ENCODE measurements at regions not wholly inside any gene's neighbourhood (a gene's known extent, or its start where the extent isn't known, plus 50 kb on each side); places are given as distances from the start of the nearest gene placed in this dataset.

DNA sequence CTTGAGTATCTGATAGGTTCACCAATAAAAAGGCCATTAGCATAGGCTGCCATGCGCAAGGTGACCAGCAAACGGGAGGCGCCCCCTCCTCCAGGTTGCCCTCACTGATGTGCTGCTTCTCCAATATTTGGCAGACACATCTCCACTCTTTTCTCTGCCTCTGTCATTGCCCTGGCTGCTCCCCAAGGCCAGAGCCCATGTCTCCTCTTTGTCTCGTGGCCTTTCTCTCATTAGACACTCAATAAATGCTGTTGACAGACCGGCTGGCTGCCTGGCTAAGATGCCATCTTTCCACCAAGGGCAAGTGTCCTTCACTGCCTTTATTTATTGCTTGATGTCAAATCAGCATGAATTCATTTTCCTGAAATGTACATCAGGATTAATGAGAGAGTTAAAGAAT is 404.0 kb upstream of the KIF2A start:
- H3K9me3 ChIP-seq (replicated peaks), result no peaks in the 10 kb centered on the region
- no peaks in the 10 kb centered on the region for H3K36me3 ChIP-seq
- H3K27me3 ChIP-seq, result no peaks in the 10 kb centered on the region
- no peak overlapping the region for H3K4me3 ChIP-seq
- H3K27ac ChIP-seq, result no peak overlapping the region
- H3K4me1 ChIP-seq, result no peaks in the 10 kb centered on the region
- DNase-seq, result no peak

DNA sequence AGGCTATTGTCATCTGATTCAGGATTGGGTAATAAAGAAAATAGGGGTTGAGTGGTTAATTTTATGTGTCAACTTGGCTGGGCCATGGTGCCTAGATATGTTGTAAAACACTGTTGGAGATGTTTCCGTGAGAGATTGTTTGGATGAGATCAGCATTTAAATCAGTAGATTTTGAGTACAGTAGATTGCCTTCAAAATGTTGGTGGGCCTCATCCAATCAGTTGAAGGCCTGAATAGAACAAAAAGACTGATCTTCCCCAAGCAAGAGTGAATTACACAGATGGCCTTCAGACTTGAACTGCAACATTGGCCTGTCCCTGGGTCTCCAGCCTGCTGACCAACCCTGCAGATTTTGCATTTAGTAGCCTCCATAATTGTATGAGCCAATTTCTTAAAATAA is 401.3 kb upstream of the KIF2A start:
- no peaks in the 10 kb centered on the region for H3K9me3 ChIP-seq (replicated peaks)
- H3K4me1 ChIP-seq, result no peaks in the 10 kb centered on the region
- H3K27me3 ChIP-seq, result no peaks in the 10 kb centered on the region
- no peak overlapping the region for H3K4me3 ChIP-seq
- H3K36me3 ChIP-seq, result no peaks in the 10 kb centered on the region
- no peak for DNase-seq
- H3K27ac ChIP-seq, result no peak overlapping the region

DNA sequence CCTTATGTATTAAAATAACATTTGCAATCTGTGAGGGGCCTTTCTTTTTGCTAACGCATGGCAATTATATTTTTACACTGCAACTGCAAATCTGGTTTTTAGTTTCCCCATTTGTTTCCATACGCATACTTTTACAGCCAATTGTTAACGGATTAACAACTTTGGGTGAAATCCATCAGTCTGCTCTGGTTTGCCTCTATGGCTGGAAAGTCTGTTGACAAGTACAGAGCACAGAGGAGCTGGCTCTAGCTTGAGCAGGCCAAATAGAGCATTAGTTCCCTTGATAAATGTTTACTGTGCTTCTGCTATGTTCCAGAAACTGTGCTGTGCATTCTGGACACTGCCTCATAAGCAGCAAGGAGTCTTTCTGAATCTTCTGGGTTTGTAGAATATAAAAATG is 400.4 kb upstream of the KIF2A start:
- DNase-seq, result no peak
- no peaks in the 10 kb centered on the region for H3K4me1 ChIP-seq
- no peaks in the 10 kb centered on the region for H3K27me3 ChIP-seq

DNA sequence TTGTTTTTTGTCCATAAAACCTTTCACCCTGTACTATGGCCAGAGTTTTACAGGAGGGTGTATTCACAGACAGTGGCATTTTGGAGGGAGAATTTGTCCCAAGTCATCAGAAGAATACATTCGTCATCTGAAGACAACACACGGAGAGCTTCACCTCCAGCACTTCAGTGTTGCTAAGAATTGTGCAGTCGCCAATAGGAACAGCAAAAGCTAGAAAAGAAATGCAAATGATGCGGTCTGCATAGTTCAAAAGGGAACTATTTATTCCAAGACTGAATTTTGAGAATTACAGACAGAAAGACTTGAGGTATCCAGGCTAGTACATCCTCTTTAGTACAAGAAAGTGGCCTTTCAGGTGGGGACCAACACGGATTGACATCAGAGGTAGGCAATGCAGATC is 399.2 kb upstream of the KIF2A start:
- DNase-seq, result no peak
- H3K9me3 ChIP-seq (replicated peaks), result no peaks in the 10 kb centered on the region
- H3K27ac ChIP-seq, result no peak overlapping the region
- no peaks in the 10 kb centered on the region for H3K4me1 ChIP-seq
- no peaks in the 10 kb centered on the region for H3K27me3 ChIP-seq
- H3K36me3 ChIP-seq, result no peaks in the 10 kb centered on the region
- no peak overlapping the region for H3K4me3 ChIP-seq

More for the DNA sequence above, 400.4 kb upstream of the KIF2A start:
- Histone ChIP-seq H3K27ac (no peak overlapping the region), H3K4me3 (no peak overlapping the region), H3K36me3 (no peaks in the 10 kb centered on the region), H3K9me3 (replicated peaks) (no peaks in the 10 kb centered on the region)

DNA sequence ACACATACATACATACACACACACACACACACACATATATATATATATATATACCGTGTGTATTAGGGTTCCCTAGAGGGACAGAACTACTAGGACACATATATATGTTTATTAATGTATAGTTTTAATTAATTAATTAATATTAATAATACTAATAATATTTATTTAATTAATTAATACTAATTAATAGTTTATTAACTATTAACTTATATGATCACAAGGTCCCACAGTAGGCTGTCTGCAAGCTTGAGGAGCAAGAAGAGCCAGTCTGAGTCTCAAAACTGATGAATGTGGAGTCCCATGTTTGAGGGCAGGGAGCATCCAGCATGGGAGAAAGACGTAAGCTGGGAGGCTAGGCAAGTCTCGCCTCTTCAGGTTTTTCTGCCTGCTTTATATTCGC is 398.0 kb upstream of the KIF2A start:
- no peak overlapping the region for H3K27ac ChIP-seq
- H3K4me1 ChIP-seq, result no peaks in the 10 kb centered on the region
- DNase-seq, result no peak
- H3K27me3 ChIP-seq, result no peaks in the 10 kb centered on the region
- H3K4me3 ChIP-seq, result no peak overlapping the region
- no peaks in the 10 kb centered on the region; the same call in 1 of the 2 replicates for H3K9me3 ChIP-seq (replicated peaks)
- H3K36me3 ChIP-seq, result no peaks in the 10 kb centered on the region

DNA sequence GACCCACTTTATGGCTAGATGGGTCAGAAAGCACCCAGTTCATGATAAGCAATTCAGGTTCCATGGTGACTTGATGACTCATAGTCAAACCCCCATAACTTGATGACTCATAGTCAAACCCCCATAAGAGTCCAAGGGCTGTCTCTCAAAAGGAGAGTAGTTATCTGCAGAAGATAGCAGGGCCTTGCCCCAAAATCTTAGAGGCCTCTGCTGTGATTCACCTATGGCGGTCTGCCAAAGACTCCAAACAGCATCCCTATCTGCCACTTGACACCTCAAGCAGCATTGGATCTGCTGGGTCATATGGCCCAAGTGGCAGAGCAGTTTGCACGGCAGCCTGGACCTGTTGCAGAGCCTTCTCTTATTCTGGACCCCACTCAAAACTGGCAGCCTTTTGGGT is 395.2 kb upstream of the KIF2A start:
- DNase-seq, result no peak
- H3K4me1 ChIP-seq, result no peaks in the 10 kb centered on the region
- H3K36me3 ChIP-seq, result no peaks in the 10 kb centered on the region
- no peak overlapping the region for H3K27ac ChIP-seq
- no peaks in the 10 kb centered on the region; the same call in 1 of the 2 replicates for H3K9me3 ChIP-seq (replicated peaks)
- H3K4me3 ChIP-seq, result no peak overlapping the region
- H3K27me3 ChIP-seq, result no peaks in the 10 kb centered on the region

- Histone ChIP-seq H3K27ac (no peak overlapping the region), H3K4me3 (no peak overlapping the region), H3K36me3 (no peaks in the 10 kb centered on the region), H3K9me3 (replicated peaks) (no peaks in the 10 kb centered on the region; the same call in 1 of the 2 replicates), H3K4me1 (no peaks in the 10 kb centered on the region), H3K27me3 (no peaks in the 10 kb centered on the region)
- no peak for DNase-seq
Observed at GRCh38 chr5:61912559-61912958, 393.4 kb upstream of the KIF2A start.

- Histone ChIP-seq H3K4me3 (no peak overlapping the region), H3K4me1 (no peaks in the 10 kb centered on the region; the same call in 1 of the 2 replicates), H3K9me3 (replicated peaks) (no peaks in the 10 kb centered on the region; the same call in 1 of the 2 replicates), H3K36me3 (no peaks in the 10 kb centered on the region), H3K27me3 (peaks cover 11% of the 10 kb centered on the region; the same call in 1 of the 2 replicates), H3K27ac (no peak overlapping the region)
- no peak for DNase-seq
Observed at GRCh38 chr5:61915646-61916045, 390.4 kb upstream of the KIF2A start.

GRCh38 chr5:61916621-61917620 is 389.1 kb upstream of the KIF2A start:
- H3K4me3 ChIP-seq, result no peak overlapping the region
- no peaks in the 10 kb centered on the region for H3K36me3 ChIP-seq
- no peaks in the 10 kb centered on the region; the same call in 1 of the 2 replicates for H3K4me1 ChIP-seq
- peaks cover 11% of the 10 kb centered on the region; the same call in 1 of the 2 replicates for H3K27me3 ChIP-seq
- DNase-seq, result no peak
- H3K9me3 ChIP-seq (replicated peaks), result no peaks in the 10 kb centered on the region; the same call in 1 of the 2 replicates
- H3K27ac ChIP-seq, result no peak overlapping the region

- Histone ChIP-seq H3K27ac (no peak overlapping the region), H3K4me3 (no peak overlapping the region), H3K27me3 (peaks cover 11% of the 10 kb centered on the region; the same call in 1 of the 2 replicates), H3K9me3 (replicated peaks) (no peaks in the 10 kb centered on the region; the same call in 1 of the 2 replicates), H3K4me1 (no peaks in the 10 kb centered on the region; the same call in 1 of the 2 replicates), H3K36me3 (no peaks in the 10 kb centered on the region)
- no peak for DNase-seq
Observed at GRCh38 chr5:61918611-61919010, 387.4 kb upstream of the KIF2A start.

- H3K27ac ChIP-seq, result no peak overlapping the region
- H3K36me3 ChIP-seq, result no peaks in the 10 kb centered on the region
- H3K27me3 ChIP-seq, result peaks cover 16% of the 10 kb centered on the region; the same call in 1 of the 2 replicates
- H3K4me1 ChIP-seq, result no peaks in the 10 kb centered on the region; the same call in 1 of the 2 replicates
- no peak for DNase-seq
- no peak overlapping the region for H3K4me3 ChIP-seq
- H3K9me3 ChIP-seq (replicated peaks), result no peaks in the 10 kb centered on the region; the same call in 1 of the 2 replicates
Observed at GRCh38 chr5:61919920-61920319, 386.1 kb upstream of the KIF2A start.

DNA sequence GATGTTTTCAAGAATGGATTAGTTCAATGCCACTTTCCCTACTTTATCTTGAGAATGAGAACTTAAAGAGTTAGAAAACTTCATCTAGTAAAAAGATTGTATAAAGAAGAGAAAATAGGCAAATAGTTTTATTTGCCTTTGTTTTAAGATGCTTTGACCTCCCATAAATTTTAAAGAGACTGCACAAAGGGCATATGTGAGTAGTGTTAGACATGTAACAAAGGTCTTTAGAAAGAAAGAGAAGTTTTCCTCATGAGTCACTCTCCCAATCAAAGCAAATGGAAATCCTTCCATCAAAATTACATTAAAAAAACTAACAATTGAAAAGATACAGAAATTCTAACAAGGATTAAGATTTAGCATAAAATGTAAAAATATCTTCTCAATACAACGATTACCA is 381.8 kb upstream of the KIF2A start:
- Histone ChIP-seq H3K36me3 (no peaks in the 10 kb centered on the region), H3K27ac (no peak overlapping the region), H3K27me3 (peaks cover 16% of the 10 kb centered on the region; the same call in 1 of the 2 replicates), H3K4me3 (no peak overlapping the region), H3K4me1 (no peaks in the 10 kb centered on the region; the same call in 1 of the 2 replicates), H3K9me3 (replicated peaks) (no peaks in the 10 kb centered on the region)
- no peak for DNase-seq

DNA sequence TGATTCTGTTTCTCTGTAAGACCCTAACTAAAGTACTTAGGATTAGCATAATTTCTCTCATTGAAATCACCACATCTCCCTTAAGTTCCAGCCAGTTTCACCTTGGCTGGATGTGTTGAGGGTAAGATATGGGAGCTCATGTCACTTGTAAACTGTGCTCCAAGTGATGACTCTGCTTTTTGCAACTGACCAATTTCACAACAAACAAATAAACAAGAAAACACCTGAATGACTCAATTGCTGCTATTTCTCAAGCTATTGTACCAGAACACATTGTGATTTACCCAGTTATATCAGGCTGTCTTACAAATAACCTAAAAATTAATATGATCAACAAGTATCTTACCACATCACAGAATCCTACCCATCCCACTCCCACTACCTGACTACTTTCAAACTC is 379.1 kb upstream of the KIF2A start:
- Histone ChIP-seq H3K4me1 (no peaks in the 10 kb centered on the region), H3K4me3 (no peak overlapping the region), H3K9me3 (replicated peaks) (no peaks in the 10 kb centered on the region), H3K36me3 (no peaks in the 10 kb centered on the region), H3K27ac (no peak overlapping the region), H3K27me3 (0 out of 2 replicates have a peak, but pooled peaks cover 6% of the 10 kb centered on the region)
- no peak for DNase-seq

DNA sequence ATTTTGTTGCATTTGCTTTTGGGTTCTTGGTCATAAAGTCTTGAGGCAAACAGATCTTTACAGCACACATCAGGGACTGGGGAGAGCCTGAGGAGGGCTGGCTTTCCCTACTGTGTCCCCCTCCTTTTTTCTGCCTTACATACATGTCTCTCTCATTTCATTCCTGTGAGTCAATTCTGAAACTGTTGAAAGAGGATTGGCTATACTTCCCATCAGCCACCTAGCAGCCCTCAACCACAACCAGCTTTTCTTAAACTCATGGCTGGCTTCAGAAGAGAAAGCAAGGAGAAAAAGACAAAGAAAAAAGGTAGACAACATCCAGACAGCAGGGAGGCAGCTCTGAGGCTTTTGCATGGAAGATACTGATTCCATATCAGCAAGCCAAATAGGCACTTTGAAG is 374.8 kb upstream of the KIF2A start:
- Histone ChIP-seq H3K27me3 (no peaks in the 10 kb centered on the region), H3K4me3 (no peak overlapping the region), H3K27ac (no peak overlapping the region), H3K4me1 (no peaks in the 10 kb centered on the region), H3K36me3 (no peaks in the 10 kb centered on the region), H3K9me3 (replicated peaks) (no peaks in the 10 kb centered on the region)
- no peak for DNase-seq

GRCh38 chr5:61933787-61934626 is 372.0 kb upstream of the KIF2A start:
- H3K36me3 ChIP-seq, result no peaks in the 10 kb centered on the region
- H3K9me3 ChIP-seq (replicated peaks), result no peaks in the 10 kb centered on the region
- peak; percentile 32 to 74 for DNase-seq
- H3K27me3 ChIP-seq, result no peaks in the 10 kb centered on the region
- no peaks in the 10 kb centered on the region for H3K4me1 ChIP-seq
- H3K4me3 ChIP-seq, result no peak overlapping the region
- H3K27ac ChIP-seq, result no peak overlapping the region
